ENCODE measurements at regions not wholly inside any gene's neighbourhood (a gene's known extent, or its start where the extent isn't known, plus 50 kb on each side); places are given as distances from the start of the nearest gene placed in this dataset.

DNA sequence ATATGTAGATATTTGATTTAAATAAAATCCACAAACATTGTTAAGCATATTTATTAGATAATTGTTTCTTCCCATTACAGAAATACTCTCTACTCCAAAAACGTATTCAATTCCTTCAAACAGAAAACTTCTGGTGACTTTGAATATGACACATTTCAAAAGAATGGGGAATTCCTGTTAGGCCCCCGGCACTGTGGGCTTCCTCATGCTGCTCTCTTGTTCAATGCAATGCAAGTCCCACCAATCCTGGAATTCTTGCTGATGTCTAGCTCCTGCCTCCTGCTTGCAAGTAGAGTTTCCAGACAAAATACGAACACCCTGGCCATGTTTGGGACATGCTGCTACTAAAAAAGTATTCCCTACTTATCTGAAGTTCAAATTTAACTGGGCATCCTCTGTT lies 544.1 kb downstream of the QKI start:
- no peaks in the 10 kb centered on the region for H3K9me1 ChIP-seq (ENCODE audit: control insufficient read depth, extremely low read depth, insufficient read depth, low read length)
- TF ChIP-seq EZH2 (IDR thresholded peaks at IDR 0.05; ENCODE audit: low read length), result no peak
- TF ChIP-seq, protein P1, sequence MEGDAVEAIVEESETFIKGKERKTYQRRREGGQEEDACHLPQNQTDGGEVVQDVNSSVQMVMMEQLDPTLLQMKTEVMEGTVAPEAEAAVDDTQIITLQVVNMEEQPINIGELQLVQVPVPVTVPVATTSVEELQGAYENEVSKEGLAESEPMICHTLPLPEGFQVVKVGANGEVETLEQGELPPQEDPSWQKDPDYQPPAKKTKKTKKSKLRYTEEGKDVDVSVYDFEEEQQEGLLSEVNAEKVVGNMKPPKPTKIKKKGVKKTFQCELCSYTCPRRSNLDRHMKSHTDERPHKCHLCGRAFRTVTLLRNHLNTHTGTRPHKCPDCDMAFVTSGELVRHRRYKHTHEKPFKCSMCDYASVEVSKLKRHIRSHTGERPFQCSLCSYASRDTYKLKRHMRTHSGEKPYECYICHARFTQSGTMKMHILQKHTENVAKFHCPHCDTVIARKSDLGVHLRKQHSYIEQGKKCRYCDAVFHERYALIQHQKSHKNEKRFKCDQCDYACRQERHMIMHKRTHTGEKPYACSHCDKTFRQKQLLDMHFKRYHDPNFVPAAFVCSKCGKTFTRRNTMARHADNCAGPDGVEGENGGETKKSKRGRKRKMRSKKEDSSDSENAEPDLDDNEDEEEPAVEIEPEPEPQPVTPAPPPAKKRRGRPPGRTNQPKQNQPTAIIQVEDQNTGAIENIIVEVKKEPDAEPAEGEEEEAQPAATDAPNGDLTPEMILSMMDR (optimal IDR thresholded peaks at IDR 0.05 in 1 of 3, IDR thresholded peaks at IDR 0.05 in 1 of 3, conservative IDR thresholded peaks at IDR 0.05 in 1 of 3; ENCODE audit: extremely low read depth in 1 of 3, insufficient read depth in 2 of 3, low read length in 3 of 3), result no peak
- no peaks in the 10 kb centered on the region for H4K20me1 ChIP-seq (ENCODE audit: control insufficient read depth, extremely low read depth, insufficient read depth, low read length)
- H3K4me3 ChIP-seq (ENCODE audit: control insufficient read depth in 2 of 3, extremely low read depth in 1 of 3, insufficient read depth in 2 of 3, low read depth in 1 of 3, low read length in 3 of 3), result no peak overlapping the region
- H3K79me2 ChIP-seq (ENCODE audit: control insufficient read depth, insufficient read depth, low read length), result no peaks in the 10 kb centered on the region
- no peak overlapping the region for H3K9ac ChIP-seq (ENCODE audit: control insufficient read depth, extremely low read depth, insufficient read depth, low read length)
- H3K4me1 ChIP-seq (ENCODE audit: control insufficient read depth, extremely low read depth, insufficient read depth, low read length), result no peaks in the 10 kb centered on the region
- no peak overlapping the region for H3K4me2 ChIP-seq (ENCODE audit: control insufficient read depth, extremely low read depth, insufficient read depth, low read depth, low read length)
- H3K27me3 ChIP-seq (ENCODE audit: control insufficient read depth, extremely low read depth, insufficient read depth, low read length), result no peaks in the 10 kb centered on the region
- no peaks in the 10 kb centered on the region for H3K9me3 ChIP-seq (ENCODE audit: control insufficient read depth, low read depth, low read length)
- no peak overlapping the region for H2AFZ ChIP-seq (ENCODE audit: control insufficient read depth, low read length)
- no peaks in the 10 kb centered on the region for H3K36me3 ChIP-seq (ENCODE audit: control insufficient read depth in 2 of 2, extremely low read depth in 1 of 2, insufficient read depth in 2 of 2, low read length in 2 of 2)
- no peak for FAIRE-seq
- dilution Hi-C loops (cut with MboI; ENCODE audit: extremely low pct_ligation_motif_present, low sequenced_read_pairs), result no loop called here
- H3K27ac ChIP-seq (ENCODE audit: control insufficient read depth, insufficient read depth, low read length), result no peak overlapping the region
- no peak for DNase-seq (ENCODE audit: low read depth, low spot score)

DNA sequence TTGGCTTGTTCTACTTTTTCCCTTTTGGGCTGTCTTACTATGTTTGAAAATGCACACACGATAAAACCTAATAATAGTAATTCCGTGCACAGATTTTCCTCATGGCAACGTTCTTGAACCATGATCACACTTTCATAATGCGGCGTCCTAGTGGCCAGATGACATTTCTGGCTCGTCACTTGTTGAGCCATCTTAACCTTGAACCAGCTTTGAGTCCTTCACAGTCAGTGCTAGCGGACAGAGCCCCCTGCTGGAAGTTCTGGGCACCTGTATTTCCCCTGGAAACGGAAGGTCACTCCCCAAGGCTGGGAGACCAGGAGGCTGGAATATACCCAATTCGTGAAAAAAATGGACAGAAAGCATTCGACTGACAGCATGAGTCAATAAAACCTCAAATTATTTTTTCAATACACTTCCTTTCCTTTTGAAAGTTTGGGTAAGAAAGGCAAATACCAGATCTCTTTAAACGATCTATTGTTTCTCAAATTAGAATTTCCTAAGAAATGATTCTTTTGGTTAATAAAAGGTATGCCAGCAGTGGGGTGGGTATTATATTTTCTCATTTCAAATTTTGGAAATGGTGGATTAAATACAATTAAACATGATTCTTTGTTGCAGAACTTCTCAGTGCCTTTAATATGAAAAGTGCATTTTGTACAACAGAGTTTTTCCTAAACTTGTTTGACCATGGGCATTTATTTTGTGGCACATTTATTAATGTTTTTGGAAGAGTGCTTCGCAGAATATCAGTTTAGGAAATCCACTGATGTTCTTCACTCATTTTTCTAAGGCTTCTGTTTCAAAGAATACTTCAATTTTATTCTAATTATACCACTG lies 542.3 kb downstream of the QKI start:
- no peaks in the 10 kb centered on the region for H3K9me1 ChIP-seq (ENCODE audit: control insufficient read depth, extremely low read depth, insufficient read depth, low read length)
- dilution Hi-C loops (cut with MboI; ENCODE audit: extremely low pct_ligation_motif_present, low sequenced_read_pairs), result no loop called here
- no peaks in the 10 kb centered on the region for H3K79me2 ChIP-seq (ENCODE audit: control insufficient read depth, insufficient read depth, low read length)
- H3K36me3 ChIP-seq (ENCODE audit: control insufficient read depth in 2 of 2, extremely low read depth in 1 of 2, insufficient read depth in 2 of 2, low read length in 2 of 2), result no peaks in the 10 kb centered on the region
- FAIRE-seq, result peak; percentile 64
- TF ChIP-seq, protein P1 (optimal IDR thresholded peaks at IDR 0.05 in 1 of 3, IDR thresholded peaks at IDR 0.05 in 1 of 3, conservative IDR thresholded peaks at IDR 0.05 in 1 of 3; ENCODE audit: extremely low read depth in 1 of 3, insufficient read depth in 2 of 3, low read length in 3 of 3), result peak; percentile 86 to 92 (median 91)
- no peak for TF ChIP-seq EZH2 (IDR thresholded peaks at IDR 0.05; ENCODE audit: low read length)
- H3K4me1 ChIP-seq (ENCODE audit: control insufficient read depth, extremely low read depth, insufficient read depth, low read length), result no peaks in the 10 kb centered on the region
- no peak overlapping the region for H3K4me2 ChIP-seq (ENCODE audit: control insufficient read depth, extremely low read depth, insufficient read depth, low read depth, low read length)
- DNase-seq (ENCODE audit: low read depth, low spot score), result peak; percentile 30
- no peaks in the 10 kb centered on the region for H4K20me1 ChIP-seq (ENCODE audit: control insufficient read depth, extremely low read depth, insufficient read depth, low read length)
- no peak overlapping the region for H2AFZ ChIP-seq (ENCODE audit: control insufficient read depth, low read length)
- no peaks in the 10 kb centered on the region for H3K27me3 ChIP-seq (ENCODE audit: control insufficient read depth, extremely low read depth, insufficient read depth, low read length)
- no peak overlapping the region for H3K4me3 ChIP-seq (ENCODE audit: control insufficient read depth in 2 of 3, extremely low read depth in 1 of 3, insufficient read depth in 2 of 3, low read depth in 1 of 3, low read length in 3 of 3)
- no peak overlapping the region for H3K9ac ChIP-seq (ENCODE audit: control insufficient read depth, extremely low read depth, insufficient read depth, low read length)
- H3K9me3 ChIP-seq (ENCODE audit: control insufficient read depth, low read depth, low read length), result no peaks in the 10 kb centered on the region
- H3K27ac ChIP-seq (ENCODE audit: control insufficient read depth, insufficient read depth, low read length), result no peak overlapping the region

Data from keratinocyte (primary cell).